Small intestine (tissue), 7 donors: ENCODE measurements at regions not wholly inside any gene's neighbourhood (a gene's known extent, or its start where the extent isn't known, plus 50 kb on each side); places are given as distances from the start of the nearest gene placed in this dataset.
A peak's percentile ranks its signal among the peaks of the same experiment; 100 is the strongest.
"Not testable (repeated sequence)": the region's sequence is repeated elsewhere in the genome, so short reads cannot be mapped to it uniquely, and the experiment has no call there.

Source experiments
- DNase-seq, 2 donors: peaks; one replicate each; pipeline versions ENCODE4 v3.0.0 to v3.0.0-alpha.2; 2013
- FAIRE-seq: peaks from 2 replicates; lab custom pipeline; 2012; peaks lifted over from hg19 to GRCh38; lab: Jason Lieb, UNC
- H3K27ac ChIP-seq, 3 donors: one replicate each; pipeline ENCODE4 v1.5.1; 2013; ENCODE audit warnings: low read length in 2 of 3, mild to moderate bottlenecking in 2 of 3, control low read depth in 1 of 3, inconsistent platforms in 1 of 3, low read depth in 1 of 3, moderate library complexity in 1 of 3
- H3K27me3 ChIP-seq, 3 donors: one replicate each; pipeline ENCODE4 v1.6.1; 2013; ENCODE audit warnings: low read length in 3 of 3, inconsistent platforms in 1 of 3; ENCODE audit not compliant: control insufficient read depth in 3 of 3, insufficient read depth in 3 of 3
- H3K36me3 ChIP-seq, 3 donors: one replicate each; pipeline ENCODE4 v1.6.1; 2013; ENCODE audit warnings: low read length in 3 of 3, inconsistent platforms in 1 of 3, low read depth in 1 of 3, mild to moderate bottlenecking in 1 of 3, moderate library complexity in 1 of 3; ENCODE audit not compliant: control insufficient read depth in 3 of 3, insufficient read depth in 2 of 3
- H3K4me1 ChIP-seq, 3 donors: one replicate each; pipeline ENCODE4 v1.6.1; 2013; ENCODE audit warnings: low read length in 2 of 3, inconsistent platforms in 1 of 3, low read depth in 1 of 3, mild to moderate bottlenecking in 1 of 3, moderate library complexity in 1 of 3; ENCODE audit not compliant: control insufficient read depth in 3 of 3, insufficient read depth in 2 of 3
- H3K4me3 ChIP-seq, 3 donors: one replicate each; pipeline ENCODE4 v1.5.1; 2013; ENCODE audit warnings: low read length in 3 of 3, control low read depth in 1 of 3, inconsistent platforms in 1 of 3, low read depth in 1 of 3, mild to moderate bottlenecking in 1 of 3, moderate library complexity in 1 of 3
- H3K9me3 ChIP-seq, 2 donors: one replicate each; pipeline ENCODE4 v1.6.1; 2013; ENCODE audit warnings: low read depth in 1 of 2, low read length in 1 of 2; ENCODE audit not compliant: control insufficient read depth in 2 of 2, insufficient read depth in 1 of 2
- WGBS, 3 donors: extraction: QIAGEN DNeasy Blood & Tissue Kit; methylation state at CpG; one replicate each; pipeline ENCODE4 v1.1.7; 2013; 5-methylcytosine and 5-hydroxymethylcytosine counted together
- donor health status: healthy with polysubstance abuse.
- donor health status: control.
- donor health status: control.
- donor health status: Bipolar disorder and iron deficiency.
- donor health status: healthy.

DNA sequence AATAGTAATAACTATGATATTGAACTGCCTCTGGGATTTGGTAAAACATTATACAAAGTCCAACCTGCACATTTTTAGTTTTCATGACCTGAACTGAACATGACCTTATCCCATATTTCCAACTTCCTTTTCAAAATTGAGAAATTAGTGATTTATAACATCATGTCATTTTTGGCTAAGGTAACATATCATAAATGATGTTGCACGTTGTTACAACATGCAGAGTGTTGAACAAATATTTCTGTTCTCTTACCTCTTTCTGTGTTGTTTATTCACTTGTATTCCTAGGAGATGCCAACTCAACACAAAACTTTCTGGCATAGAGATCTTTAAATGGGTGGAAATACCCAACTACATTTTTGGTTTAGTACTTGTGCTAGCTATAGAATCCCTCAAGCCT lies 496.0 kb downstream of the SLC6A15 start:
- Histone ChIP-seq H3K4me3 (no peak overlapping the region), H3K27ac (no peak overlapping the region), H3K36me3 (no peaks in the 10 kb centered on the region), H3K4me1 (no peaks in the 10 kb centered on the region), H3K27me3 (no peaks in the 10 kb centered on the region), H3K9me3 (no peaks in the 10 kb centered on the region)
- 37 to 51% (median 37%) methylated on average over 1 of the region's 1 CpG for WGBS, 3 donors
- DNase-seq = no peak
- no peak for FAIRE-seq

DNA sequence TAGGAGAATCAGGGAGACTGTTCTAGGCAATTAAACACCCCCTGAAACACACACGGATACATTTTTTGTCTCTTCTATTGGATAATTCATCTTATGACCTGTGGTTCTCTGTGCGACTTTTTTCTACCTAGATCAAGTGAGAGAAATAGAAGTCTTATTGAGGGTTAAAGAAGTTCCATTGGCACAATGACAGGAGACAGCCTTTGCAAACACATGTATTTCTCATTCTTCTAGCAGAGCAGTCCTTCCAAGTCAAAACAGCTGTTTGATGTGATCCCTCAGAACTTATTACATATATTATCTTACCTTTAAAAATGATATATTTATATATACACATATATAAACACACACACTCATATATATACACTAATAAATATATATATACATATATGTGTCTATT lies 496.7 kb downstream of the SLC6A15 start:
- H3K4me3 ChIP-seq = no peak overlapping the region
- WGBS, 3 donors = 74 to 79% (median 75%) methylated on average over 2 of the region's 2 CpGs
- H3K27me3 ChIP-seq = no peaks in the 10 kb centered on the region
- H3K36me3 ChIP-seq = no peaks in the 10 kb centered on the region
- H3K9me3 ChIP-seq = no peaks in the 10 kb centered on the region
- no peaks in the 10 kb centered on the region for H3K4me1 ChIP-seq
- H3K27ac ChIP-seq = no peak overlapping the region
- FAIRE-seq (no peak), DNase-seq (no peak)

DNA sequence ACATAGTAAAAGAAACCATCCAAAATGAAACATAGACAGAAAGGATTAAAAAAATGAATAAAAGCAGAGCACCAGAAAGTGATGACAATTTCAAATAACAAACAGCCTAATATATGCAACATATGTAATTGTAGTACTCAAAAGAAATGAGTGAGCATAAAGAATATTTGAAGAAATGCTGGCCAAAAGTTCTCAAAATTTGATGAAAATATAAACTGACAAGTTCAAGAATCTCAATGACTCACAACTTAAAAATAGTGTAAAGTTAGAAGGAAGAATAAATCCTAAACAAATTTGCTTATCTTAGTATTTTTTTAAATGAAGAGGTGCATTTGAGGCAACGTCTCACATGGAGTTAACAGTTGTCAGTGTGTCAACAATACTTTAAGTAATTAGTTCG lies 498.9 kb downstream of the SLC6A15 start:
- no peaks in the 10 kb centered on the region for H3K4me1 ChIP-seq
- DNase-seq (no peak), FAIRE-seq (no peak)
- WGBS, 3 donors = 45 to 55% (median 48%) methylated on average over 2 of the region's 2 CpGs
- no peak overlapping the region for H3K27ac ChIP-seq
- H3K9me3 ChIP-seq = no peaks in the 10 kb centered on the region
- no peaks in the 10 kb centered on the region for H3K27me3 ChIP-seq
- no peaks in the 10 kb centered on the region for H3K36me3 ChIP-seq
- no peak overlapping the region for H3K4me3 ChIP-seq

DNA sequence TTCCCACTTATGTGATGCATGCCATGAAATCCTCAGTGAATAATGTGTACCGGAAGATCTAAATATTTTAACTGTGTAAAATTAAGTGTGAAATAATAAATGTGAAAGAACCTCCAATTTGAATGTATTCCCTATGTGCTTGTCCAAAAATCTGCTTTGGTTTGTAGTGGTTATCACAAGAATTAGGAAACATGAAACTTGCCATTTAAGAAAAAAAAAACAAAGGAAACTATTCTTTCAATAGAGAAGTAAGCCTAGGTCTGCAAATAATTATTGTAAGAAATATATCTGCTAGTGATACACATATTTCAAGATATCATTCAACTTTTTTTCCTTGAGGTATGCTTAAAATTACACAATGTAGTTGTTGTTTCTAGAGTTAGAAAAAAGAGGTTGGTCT lies 500.4 kb downstream of the SLC6A15 start:
- peaks cover 0 to 3% of the 10 kb centered on the region in 2 donors for H3K9me3 ChIP-seq
- DNase-seq (no peak), FAIRE-seq (no peak)
- H3K27ac ChIP-seq = no peak overlapping the region
- H3K4me3 ChIP-seq = no peak overlapping the region
- no peaks in the 10 kb centered on the region for H3K27me3 ChIP-seq
- 81 to 89% (median 89%) methylated on average over 1 of the region's 1 CpG for WGBS, 3 donors
- H3K4me1 ChIP-seq = no peaks in the 10 kb centered on the region
- no peaks in the 10 kb centered on the region for H3K36me3 ChIP-seq

DNA sequence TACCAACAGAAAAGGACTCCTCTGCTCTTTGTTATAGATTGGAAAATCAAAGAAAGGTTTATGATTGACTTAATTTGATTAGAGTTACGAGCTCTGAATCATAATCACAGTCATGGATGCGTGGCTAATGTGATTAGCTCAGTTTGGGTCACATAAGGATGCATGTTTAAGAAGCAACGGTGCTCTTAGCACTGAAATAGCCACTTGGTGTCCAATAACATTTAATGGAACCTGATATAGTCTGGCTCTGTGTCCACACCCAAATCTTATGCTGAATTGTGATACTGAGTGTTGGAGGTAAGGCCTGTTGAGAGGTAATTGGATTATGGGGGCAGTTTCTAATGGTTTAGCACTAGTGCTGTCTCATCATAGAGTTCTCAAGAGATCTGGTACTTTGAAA lies 501.6 kb downstream of the SLC6A15 start:
- FAIRE-seq (no peak), DNase-seq (no peak)
- Histone ChIP-seq H3K36me3 (no peaks in the 10 kb centered on the region), H3K9me3 (peaks cover 0 to 3% of the 10 kb centered on the region in 2 donors), H3K27ac (no peak overlapping the region), H3K4me1 (no peaks in the 10 kb centered on the region), H3K4me3 (no peak overlapping the region), H3K27me3 (no peaks in the 10 kb centered on the region)
- 16 to 48% (median 29%) methylated on average over 3 of the region's 3 CpGs for WGBS, 3 donors

GRCh38 chr12:84408936-84409335 lies 503.7 kb downstream of the SLC6A15 start:
- 85 to 97% (median 94%) methylated on average over 1 of the region's 1 CpG for WGBS, 3 donors
- H3K4me3 ChIP-seq = no peak overlapping the region
- DNase-seq (no peak), FAIRE-seq (no peak)
- no peaks in the 10 kb centered on the region for H3K36me3 ChIP-seq
- H3K27ac ChIP-seq = no peak overlapping the region
- no peaks in the 10 kb centered on the region for H3K27me3 ChIP-seq
- peaks cover 0 to 7% of the 10 kb centered on the region in 2 donors for H3K9me3 ChIP-seq
- H3K4me1 ChIP-seq = no peaks in the 10 kb centered on the region

DNA sequence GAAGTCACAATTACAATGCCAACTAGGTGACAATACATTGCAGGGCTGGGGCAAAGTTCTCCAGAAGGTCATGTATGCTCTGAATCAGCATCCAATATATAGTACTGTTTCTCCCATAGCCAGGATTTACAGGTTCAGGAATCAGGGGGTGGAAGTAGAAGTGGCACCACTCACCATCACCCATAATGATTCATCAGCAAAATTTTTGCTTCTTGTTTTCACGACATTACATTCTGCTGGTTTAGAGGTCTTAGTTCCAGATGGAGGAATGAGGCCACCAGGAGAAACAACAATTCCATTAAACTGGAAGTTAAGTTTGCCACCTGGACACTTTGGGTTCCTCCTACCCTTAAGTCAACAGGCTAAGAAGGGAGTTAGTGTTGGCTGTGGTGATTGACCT lies 505.9 kb downstream of the SLC6A15 start:
- 87 to 89% (median 88%) methylated on average over 1 of the region's 1 CpG for WGBS, 3 donors
- H3K27me3 ChIP-seq, H3K9me3 ChIP-seq, H3K36me3 ChIP-seq, H3K4me1 ChIP-seq, H3K27ac ChIP-seq, DNase-seq, H3K4me3 ChIP-seq, FAIRE-seq: not testable (repeated sequence)

GRCh38 chr12:84397846-84398245 lies 514.8 kb downstream of the SLC6A15 start:
- Histone ChIP-seq H3K4me1 (no peaks in the 10 kb centered on the region), H3K36me3 (no peaks in the 10 kb centered on the region), H3K27me3 (no peaks in the 10 kb centered on the region), H3K9me3 (no peaks in the 10 kb centered on the region), H3K4me3 (no peak overlapping the region), H3K27ac (no peak overlapping the region)
- FAIRE-seq (no peak), DNase-seq (peak in 1 of 2 donors; percentile 1)

GRCh38 chr12:84397263-84397662 lies 515.3 kb downstream of the SLC6A15 start:
- WGBS, 3 donors = 89 to 93% (median 92%) methylated on average over 1 of the region's 1 CpG
- H3K4me1 ChIP-seq = no peaks in the 10 kb centered on the region
- FAIRE-seq = peak; percentile 88
- no peaks in the 10 kb centered on the region for H3K9me3 ChIP-seq
- DNase-seq = no peak
- no peak overlapping the region for H3K27ac ChIP-seq
- no peaks in the 10 kb centered on the region for H3K36me3 ChIP-seq
- H3K27me3 ChIP-seq = no peaks in the 10 kb centered on the region
- no peak overlapping the region for H3K4me3 ChIP-seq
